NCI-H2081 treated with DMSO at 0.1 percent for 48 hours (cell line): ENCODE measurements at regions not wholly inside any gene's neighbourhood (a gene's known extent, or its start where the extent isn't known, plus 50 kb on each side); places are given as distances from the start of the nearest gene placed in this dataset.

ENCODE experiments used
- DNase-seq: peaks from one replicate; lab custom pipeline; 2025; lab: John Stamatoyannopoulos, UW

- DNase-seq = no peak
Observed at GRCh38 chr4:11598591-11598990, 169.9 kb upstream of the HS3ST1 start.

GRCh38 chr4:11597506-11597905 lies 168.8 kb upstream of the HS3ST1 start:
- DNase-seq = peak; percentile 49

- DNase-seq = no peak
Observed at GRCh38 chr4:11596989-11597388, 168.3 kb upstream of the HS3ST1 start.

- DNase-seq = peak; percentile 66
Observed at GRCh38 chr4:11593576-11594116, 165.0 kb upstream of the HS3ST1 start.

- no peak for DNase-seq
Observed at GRCh38 chr4:11592276-11592675, 163.6 kb upstream of the HS3ST1 start.

- no peak for DNase-seq
Observed at GRCh38 chr4:11590132-11590531, 161.4 kb upstream of the HS3ST1 start.

- DNase-seq = no peak
Observed at GRCh38 chr4:11589676-11590075, 161.0 kb upstream of the HS3ST1 start.

- DNase-seq = no peak
Observed at GRCh38 chr4:11587797-11588196, 159.1 kb upstream of the HS3ST1 start.

- DNase-seq = no peak
Observed at GRCh38 chr4:11585506-11585905, 156.8 kb upstream of the HS3ST1 start.

GRCh38 chr4:11568511-11568910 lies 139.8 kb upstream of the HS3ST1 start:
- no peak for DNase-seq

GRCh38 chr4:11566444-11567022 lies 137.8 kb upstream of the HS3ST1 start:
- DNase-seq = no peak

GRCh38 chr4:11565899-11566298 lies 137.2 kb upstream of the HS3ST1 start:
- DNase-seq = no peak

GRCh38 chr4:11565213-11565612 lies 136.5 kb upstream of the HS3ST1 start:
- DNase-seq = no peak

GRCh38 chr4:11564021-11564420 lies 135.3 kb upstream of the HS3ST1 start:
- DNase-seq = no peak

GRCh38 chr4:11549525-11549924 lies 120.8 kb upstream of the HS3ST1 start:
- DNase-seq = no peak

GRCh38 chr4:11548597-11549082 lies 119.9 kb upstream of the HS3ST1 start:
- no peak for DNase-seq

GRCh38 chr4:11546391-11547175 lies 117.9 kb upstream of the HS3ST1 start:
- DNase-seq = no peak

- DNase-seq = no peak
Observed at GRCh38 chr4:11545651-11546050, 117.0 kb upstream of the HS3ST1 start.

GRCh38 chr4:11544211-11544610 lies 115.5 kb upstream of the HS3ST1 start:
- no peak for DNase-seq

GRCh38 chr4:11543706-11544105 lies 115.0 kb upstream of the HS3ST1 start:
- DNase-seq = no peak

GRCh38 chr4:11542952-11543351 lies 114.3 kb upstream of the HS3ST1 start:
- DNase-seq = no peak

GRCh38 chr4:11537846-11538245 lies 109.2 kb upstream of the HS3ST1 start:
- no peak for DNase-seq

GRCh38 chr4:11535333-11535732 lies 106.6 kb upstream of the HS3ST1 start:
- DNase-seq = no peak
